ENCODE measurements at regions not wholly inside any gene's neighbourhood (a gene's known extent, or its start where the extent isn't known, plus 50 kb on each side); places are given as distances from the start of the nearest gene placed in this dataset.

DNA sequence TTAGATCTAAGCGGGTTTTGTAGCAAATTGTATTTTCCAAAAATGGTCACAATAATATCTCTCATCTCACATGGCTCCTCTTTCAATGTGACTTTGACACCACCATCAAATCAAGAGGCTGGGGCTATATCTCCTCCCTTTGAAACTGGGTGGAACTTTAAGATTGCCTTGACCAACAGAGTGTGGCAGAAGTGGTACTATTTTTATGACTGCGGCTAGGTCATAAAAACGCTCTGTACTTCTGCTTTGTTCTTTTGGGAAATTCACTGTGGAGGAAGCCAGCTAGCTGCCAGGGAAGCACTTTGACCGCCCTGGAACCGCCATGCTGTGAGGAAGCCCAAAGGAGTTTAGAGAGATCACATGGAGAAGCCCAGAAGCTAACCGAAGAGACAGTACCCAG is 50.7 kb upstream of the ACOT11 start:
- no peak for TF ChIP-seq EZH2 (IDR thresholded peaks at IDR 0.05; ENCODE audit: low read length, missing control alignments)
- TF ChIP-seq, protein P1, sequence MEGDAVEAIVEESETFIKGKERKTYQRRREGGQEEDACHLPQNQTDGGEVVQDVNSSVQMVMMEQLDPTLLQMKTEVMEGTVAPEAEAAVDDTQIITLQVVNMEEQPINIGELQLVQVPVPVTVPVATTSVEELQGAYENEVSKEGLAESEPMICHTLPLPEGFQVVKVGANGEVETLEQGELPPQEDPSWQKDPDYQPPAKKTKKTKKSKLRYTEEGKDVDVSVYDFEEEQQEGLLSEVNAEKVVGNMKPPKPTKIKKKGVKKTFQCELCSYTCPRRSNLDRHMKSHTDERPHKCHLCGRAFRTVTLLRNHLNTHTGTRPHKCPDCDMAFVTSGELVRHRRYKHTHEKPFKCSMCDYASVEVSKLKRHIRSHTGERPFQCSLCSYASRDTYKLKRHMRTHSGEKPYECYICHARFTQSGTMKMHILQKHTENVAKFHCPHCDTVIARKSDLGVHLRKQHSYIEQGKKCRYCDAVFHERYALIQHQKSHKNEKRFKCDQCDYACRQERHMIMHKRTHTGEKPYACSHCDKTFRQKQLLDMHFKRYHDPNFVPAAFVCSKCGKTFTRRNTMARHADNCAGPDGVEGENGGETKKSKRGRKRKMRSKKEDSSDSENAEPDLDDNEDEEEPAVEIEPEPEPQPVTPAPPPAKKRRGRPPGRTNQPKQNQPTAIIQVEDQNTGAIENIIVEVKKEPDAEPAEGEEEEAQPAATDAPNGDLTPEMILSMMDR (conservative IDR thresholded peaks at IDR 0.05 in 1 of 2, IDR thresholded peaks at IDR 0.05 in 1 of 2; ENCODE audit: low read depth in 1 of 2, low read length in 2 of 2) = no peak
